Activated T-cell treated with anti-CD3 and anti-CD28 coated beads for 48 hours (primary cell): ENCODE measurements at regions not wholly inside any gene's neighbourhood (a gene's known extent, or its start where the extent isn't known, plus 50 kb on each side); places are given as distances from the start of the nearest gene placed in this dataset.

ENCODE experiments used
- DNase-seq: peaks from one replicate; pipeline ENCODE4 v3.0.0-alpha.2; 2020; ENCODE audit warnings: low read depth

DNA sequence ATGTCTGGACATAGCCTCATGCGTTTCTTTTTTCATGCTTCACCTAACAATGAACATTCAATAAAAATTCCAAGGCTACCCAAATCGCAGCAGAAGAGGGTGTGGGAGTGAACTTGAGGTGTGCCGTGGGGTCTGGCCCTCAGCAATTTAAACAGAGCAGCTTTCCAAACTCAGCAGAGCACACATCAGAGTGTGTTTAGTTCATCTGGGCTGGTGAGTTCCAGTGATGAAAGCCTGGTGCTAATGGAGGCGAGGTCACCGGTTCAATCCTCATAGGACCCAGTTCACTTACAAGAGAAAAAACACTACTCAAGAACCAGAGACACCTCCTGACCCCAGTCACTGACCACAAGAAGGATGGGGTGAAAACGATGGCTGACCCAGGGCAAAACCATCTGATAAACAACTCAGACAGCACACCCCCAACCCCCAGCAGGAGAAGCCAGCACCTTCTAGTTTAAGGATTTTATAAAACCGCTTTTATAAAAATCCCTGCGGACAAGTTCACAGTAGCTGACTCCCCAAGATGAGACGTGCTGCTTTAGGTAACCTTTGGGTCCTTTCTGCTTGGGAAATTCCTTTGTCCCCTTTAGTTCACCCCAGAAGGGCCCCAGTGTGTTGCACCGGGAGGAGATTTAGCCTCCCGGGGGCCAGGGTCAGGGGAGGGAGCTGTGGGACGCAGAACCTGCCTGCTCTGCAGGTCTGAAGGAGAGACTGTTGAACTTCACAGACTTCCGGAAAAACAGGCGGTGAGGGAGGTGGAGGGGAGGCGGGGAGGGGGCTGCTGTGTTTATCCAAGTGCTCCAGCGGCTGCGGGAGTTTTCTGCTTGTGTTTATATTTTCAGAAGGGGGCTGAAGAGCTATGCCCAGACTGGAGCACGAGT, 152.7 kb upstream of the SOX11 start:
- no peak for DNase-seq

DNA sequence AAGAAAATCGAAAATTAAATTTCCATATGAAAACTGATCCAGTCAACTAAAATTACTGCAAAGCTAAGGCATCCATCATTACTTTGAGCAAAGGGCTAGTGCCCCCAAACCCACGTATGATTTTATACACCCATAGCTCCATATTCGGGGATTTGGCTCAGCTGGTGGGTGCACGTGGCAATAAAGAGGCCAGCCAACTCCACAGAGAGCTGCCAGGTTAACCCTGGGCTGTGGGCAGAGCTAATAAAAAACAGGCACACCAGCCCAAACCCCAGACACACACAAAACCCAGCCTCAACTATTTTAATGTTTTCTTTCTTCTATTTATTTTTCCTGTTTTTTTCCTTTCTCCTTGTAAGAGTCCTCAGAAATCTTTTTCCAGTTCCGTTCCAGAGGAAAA, 151.3 kb upstream of the SOX11 start:
- no peak for DNase-seq

DNA sequence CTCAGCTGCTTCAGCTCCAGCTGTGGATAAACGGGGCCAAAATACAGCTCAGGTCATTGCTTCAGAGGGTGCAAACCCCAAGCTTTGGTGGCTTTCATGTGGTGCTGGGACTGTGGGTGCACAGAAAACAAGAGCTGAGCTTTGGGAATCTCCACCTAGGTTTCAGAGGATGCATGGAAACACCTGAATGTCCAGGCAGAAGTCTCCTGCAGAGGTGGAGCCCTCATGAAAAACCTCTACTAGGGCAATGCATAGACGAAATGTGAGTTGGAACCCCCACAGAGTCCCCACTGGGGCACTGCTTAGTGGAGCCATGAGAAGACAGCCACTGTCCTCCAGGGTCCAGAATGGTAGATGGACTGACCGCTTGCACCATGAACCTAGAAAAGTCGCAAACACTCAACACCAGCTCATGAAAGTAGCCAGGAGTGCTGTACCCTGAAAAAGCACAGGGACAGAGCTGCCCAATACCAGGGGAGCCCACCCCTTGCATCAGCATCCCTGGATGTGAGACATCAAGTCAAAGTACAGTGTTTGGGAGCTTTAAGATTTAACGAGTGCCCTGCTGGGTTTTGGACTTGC, 147.9 kb upstream of the SOX11 start:
- no peak for DNase-seq

DNA sequence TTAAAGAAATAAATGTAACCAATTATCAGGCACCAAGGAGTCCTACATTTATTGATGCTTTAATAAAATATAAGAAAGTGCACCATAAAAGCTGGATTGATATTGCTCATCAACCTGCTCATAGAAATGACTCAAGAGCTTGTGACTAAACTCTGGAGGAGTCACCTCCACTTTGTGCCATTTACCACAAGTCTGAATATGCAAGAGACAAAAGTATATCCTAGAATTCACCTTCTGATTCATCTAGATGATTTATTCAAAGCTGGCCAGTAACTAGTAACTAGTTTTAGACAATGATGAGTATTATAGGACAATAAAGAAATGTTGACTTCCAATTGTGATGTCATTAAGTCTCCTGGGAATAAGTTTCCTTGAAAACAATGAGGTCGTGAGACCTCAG, 146.0 kb upstream of the SOX11 start:
- DNase-seq = no peak

DNA sequence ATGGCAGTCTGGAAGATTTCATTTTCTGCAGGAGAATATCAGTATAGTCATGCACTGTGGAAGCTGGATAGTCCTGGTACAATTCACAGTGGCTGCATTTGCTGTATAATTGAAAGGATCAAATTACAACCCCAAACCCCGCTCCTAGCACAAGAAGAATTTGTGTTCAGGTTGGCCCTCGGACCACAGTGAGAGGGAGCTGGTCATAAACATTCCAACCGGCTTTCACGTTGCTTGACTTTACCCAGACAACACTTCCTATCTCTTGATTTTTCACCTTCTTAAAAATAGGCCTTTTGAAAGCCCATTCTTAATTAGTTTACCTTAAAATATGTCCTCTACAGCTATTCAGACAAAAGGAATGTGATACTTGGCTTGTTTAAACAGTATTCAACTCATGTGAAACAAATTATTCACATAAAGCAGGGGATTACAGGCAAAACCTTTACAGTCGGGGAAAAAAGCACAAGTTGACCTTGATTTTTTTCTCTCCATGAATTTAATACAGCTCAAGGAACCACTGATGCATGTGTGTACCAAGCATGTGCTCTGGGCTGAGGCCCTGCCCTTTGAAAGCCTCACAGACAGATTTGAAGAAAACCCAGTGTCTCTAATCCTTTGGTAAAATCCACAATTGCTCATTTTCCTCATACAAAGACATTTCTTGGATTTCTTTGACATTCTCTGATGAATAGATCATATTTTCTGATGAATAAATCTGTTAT, 143.0 kb upstream of the SOX11 start:
- DNase-seq = no peak

DNA sequence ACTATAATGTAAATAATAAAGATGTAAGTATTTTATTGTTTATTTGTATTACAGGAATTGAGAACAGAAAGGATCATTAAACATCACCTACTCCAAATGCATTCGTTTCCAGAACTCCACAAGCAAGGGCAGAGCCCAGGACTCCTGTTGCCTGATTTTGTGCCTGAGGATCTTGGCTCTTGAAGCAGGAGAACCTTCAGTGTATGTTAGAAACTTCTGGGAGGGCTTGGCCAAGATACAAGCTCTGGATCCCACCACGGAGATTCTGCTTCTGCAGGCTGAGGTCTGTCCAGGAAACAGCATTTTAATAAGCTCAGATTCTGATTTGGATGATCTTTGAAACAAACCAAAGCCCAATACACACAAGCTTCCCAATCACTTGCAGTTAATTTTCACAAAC, 142.4 kb upstream of the SOX11 start:
- no peak for DNase-seq

DNA sequence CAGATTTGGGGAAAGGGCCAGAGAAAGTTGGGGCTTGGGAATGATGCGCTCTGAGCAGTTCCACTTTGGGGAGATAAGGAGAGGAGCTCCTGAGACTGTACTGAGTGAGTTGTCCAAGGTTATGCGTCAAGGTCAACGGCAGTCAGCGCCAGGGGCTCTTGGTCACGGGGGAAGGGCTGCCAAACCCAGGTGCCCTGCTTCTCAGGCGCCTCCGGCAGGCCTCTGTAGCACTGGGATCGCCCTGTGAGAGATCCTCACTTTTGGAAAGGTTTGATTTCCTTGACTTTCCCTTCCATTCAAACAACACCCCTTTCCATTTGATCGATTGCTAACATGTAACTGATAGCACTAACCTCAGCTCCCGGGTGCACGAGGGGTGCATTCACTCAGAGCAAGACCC, 136.5 kb upstream of the SOX11 start:
- no peak for DNase-seq

DNA sequence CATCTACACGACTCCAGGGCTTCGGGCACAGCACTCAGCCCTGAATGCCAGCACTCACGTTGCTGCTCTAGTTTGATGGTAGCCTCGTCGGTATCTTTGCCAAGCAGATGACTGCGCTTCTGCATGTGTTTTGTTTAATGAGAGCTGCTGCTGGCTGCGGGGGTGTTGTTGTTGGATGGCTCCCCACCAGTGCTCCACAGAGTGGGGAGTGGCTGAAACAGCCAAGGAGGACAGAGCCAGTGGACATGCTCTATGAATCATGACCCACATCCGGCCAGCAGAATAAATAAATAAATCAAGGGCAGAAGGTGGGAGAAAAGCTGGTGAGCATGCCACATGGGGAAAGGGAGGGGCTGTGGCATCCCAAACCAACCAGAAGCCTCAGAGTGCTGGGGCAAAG, 131.2 kb upstream of the SOX11 start:
- no peak for DNase-seq

DNA sequence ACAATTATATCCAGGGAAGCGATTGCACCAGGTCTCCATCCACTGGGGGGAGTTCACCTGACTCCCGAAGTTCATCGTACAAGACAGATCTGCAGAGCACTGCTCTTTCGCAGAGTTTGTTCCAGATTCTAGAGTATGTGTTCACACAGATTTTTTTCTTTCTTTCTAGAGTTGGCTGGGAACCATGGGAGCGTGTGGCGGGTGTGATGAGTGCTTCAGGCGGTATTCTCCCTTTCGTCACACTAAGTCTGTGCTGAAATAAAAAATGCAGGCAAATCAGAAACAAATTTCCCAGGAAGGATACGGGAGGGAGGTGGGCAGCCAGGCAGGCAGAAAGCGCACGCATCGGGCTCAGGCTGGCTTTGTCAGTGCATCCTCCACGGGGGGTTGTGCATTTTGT, 129.8 kb upstream of the SOX11 start:
- DNase-seq = no peak

DNA sequence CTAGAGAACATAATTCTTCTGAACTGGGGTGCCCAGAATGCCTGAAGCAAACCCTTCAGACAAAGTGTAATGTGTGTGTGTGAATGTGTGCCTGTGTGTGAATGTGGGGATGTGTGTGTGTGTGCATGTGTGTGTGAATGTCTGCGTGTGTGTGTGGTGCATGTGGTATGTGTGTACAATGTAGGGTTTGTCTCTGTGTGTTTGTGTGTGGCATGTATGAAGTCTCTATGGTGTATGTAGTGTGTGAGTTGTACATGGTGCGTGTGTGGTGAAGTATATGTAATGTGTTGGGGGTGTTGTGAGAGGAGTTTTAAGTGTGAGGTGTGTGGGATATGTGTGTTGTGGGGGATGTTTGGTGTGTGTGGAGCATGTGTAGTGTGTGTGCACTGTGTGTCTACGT, 129.3 kb upstream of the SOX11 start:
- no peak for DNase-seq

DNA sequence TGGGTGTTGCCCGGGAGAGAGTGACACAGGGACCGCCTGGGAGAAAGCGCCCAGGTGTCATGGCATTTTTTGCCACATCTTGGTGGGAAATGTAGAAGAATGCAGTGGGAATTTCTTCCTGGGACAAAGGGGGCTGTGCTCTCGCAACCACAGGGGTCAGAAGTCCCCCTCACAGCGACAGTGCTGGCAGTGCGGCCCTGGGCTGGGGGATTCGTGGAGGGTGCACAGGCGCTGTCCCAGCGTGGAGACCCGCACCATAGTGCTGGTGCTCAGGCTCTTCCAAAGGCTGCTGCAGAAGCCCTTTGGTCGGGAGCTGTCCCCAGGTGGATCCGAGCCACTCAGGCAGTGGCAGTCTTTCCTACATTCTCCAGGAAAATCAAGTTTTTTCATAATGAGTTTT, 128.8 kb upstream of the SOX11 start:
- DNase-seq = no peak

DNA sequence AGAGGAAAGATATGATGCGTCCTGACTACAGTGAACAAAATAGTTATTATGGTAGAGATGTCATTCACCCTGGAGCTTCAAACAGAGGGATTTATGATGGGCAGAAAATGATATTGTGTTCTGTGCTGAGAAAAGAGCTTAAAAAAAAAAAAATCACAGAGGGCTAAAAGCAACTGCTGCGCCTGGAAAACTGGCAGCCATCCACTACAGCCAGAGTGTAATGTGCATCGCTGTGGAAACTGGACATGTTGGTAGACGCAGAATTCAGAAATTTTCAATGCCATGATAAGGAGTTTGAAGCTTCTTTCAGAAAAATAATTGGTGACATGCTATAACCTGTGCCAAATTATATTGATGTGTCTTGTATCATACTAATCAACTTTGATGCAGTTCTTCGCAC, 122.9 kb upstream of the SOX11 start:
- no peak for DNase-seq

DNA sequence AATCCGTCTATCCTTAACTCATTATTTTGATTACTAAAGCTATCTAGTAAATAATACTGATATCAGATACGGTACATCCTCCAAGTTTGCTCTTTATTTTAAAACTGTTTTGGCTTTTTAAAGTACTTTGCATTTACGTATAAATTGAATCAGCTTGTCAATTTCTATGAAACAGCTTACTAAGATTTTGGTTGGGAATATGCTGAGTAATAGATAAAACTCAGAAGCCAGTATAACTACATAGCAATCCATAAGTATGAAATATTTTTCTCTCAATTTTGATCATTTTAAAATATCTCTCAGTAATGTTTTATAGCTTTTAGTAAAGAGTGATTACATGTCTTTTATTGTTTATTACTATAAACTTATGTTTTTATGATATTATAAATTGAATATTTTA, 116.2 kb upstream of the SOX11 start:
- no peak for DNase-seq

DNA sequence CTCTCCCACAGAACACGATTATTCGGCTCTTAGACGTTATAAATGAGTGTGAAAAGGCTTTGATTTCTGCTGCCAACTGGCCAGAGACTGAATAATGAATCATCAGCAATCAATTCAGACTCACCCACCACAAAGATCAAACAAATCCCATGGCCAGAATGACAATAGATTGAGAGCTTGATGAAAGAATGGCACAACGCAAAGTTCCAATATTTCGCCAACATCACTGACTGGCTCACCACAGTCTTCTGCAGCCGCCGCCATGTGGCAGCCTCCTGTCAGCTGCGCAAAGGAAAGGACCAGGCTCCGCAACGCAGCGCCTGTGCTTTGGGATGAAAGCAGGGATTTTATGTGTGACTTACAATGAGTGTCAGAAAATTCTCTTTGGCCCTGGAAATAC, 104.4 kb upstream of the SOX11 start:
- DNase-seq = no peak

DNA sequence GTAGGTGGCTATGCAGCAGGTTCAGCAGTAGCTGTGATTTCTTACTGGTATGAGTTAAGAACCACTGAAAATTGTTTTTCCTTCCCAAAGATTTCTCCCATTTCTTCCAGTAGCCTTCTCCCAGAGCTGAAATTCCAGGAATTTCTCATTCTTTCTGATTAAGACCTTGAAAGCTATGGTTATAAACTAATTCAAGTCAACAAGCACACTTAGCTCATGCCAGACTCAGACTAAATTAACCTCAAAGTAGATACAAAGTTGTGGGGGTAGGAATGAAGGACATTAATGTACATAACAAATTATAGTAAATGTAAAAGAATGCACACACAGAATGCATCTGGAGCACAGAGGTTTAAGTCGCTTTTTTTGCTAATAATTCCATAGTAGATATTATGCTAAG, 103.6 kb upstream of the SOX11 start:
- no peak for DNase-seq

DNA sequence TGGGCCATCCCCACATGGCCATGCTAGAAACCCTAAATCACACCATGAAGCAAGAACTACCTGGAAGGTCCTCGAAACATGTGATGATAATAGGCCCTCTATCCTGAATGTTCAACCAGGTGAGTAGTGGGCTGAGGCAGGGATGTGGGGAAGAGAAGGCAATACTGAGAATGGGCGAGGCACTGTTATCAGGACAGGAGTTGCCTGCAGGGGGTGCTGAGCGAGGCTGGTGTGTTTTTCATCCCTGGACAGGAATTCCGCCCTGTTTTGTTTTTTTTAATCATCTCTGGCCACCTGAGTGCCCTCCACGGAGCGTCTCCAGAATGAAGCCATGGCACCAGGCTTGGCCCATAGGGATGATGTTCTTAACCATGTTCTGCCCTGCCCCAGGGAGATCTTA, 103.0 kb upstream of the SOX11 start:
- DNase-seq = no peak

DNA sequence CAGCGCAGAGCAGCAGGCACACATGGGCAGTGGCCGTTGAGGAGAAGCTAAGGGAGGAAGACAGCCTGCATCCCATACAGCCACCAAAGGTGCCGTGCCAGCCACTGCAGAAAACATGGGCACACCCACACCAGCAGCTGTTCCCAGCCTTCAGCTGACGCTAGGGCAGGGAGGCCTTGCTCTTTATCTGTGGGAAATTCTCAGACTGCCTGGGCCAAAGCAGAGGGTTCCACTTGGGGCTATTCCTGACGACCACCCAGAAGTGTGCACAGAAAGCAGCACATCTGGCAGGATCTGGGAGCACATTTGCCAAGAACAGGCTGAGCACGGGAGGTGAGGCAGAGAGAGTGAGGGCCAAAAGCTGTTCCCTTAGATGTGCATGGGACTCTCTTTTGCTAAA, 101.3 kb upstream of the SOX11 start:
- no peak for DNase-seq

DNA sequence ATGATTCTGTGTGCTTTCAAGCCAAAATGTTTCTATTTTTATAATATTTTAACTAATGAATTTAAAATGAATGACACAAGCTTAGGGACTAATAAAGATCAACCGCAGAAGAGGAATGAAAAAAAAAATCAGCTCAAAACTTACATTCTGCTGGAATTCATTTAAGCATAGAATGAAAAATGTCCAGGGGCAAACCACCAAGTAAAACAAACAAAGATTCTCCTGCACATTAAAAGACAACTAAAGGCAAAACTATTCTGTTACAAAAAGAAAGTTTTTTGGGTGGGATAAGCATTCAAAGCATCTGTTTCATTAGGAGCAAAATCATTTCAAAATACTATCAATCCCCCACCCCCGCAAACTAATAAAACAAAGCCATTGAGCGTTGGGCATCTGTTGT, 99.3 kb upstream of the SOX11 start:
- no peak for DNase-seq

DNA sequence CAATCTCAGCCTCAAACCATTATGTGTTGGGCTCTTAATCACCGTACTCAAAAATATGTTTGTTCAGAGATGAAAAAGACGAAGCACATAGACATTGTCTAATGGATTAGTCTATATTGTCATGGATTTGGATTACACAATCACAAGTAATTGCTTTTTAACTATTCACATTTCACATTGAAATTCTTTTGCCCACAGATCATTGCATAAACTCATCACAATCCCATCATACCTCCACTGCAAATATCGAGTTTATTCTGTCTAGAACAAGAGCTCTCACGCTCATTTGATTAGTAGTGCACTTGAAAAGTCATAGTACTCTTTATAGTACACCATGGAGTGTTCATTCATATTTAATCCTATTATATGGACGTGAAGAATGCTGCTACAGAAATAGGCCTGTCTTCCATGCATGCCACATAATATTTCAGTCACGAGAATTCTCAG, 97.9 kb upstream of the SOX11 start:
- no peak for DNase-seq

DNA sequence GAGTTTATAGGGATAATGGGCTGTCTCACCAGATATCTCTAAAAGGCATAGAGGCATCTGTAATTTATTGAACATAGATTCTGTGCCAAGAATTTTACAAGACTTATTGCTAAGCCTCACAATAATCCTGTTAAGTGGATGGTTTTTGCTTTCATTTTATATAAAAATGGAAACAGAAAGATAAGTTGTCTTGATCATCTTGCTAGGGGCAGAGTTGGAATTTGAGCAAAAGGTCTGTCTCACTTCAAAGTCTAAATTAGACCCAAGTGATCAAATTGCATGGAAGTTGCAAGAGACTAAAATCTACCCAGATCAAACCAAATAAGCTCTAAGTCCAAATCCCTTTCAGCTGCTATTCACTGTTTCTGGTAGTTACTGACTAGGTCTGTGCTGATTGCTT, 95.3 kb upstream of the SOX11 start:
- no peak for DNase-seq

DNA sequence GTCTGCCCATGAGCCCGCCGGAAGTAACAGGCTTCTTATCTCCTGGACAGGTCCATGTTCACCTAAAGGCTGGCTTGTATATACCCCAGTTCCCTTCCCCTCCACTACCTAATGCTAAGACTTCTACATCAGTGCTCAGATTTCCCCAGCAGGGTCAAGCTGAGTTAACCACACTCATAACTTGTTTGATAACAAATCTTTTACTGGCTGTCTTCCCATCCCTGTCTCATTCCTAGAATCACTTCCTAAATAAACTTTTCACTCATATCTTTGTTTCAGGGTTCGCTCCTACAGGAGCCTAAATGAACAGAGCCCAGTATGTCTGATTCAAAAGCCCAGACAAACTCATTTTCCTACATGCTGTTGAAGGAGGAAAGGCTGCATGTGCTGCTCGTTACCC, 94.0 kb upstream of the SOX11 start:
- DNase-seq = no peak

DNA sequence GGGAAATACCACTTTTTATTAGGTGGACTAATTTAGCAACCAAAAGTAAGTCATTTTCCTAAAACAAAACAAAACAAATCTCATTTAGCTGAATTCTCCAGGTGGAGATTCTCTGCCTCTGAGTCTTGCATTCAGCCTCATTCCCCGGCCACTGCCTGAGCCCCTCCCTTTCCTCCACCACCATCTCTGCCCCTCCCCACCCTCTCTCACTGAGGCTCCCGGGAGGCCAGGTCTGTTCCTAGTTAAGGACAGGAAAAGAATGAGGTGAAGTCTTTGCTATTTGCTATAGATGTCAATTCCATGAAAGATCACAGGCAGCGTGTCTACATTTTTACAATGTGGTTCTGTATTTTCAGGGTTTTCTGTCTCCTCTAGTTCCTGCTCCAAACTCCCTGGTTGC, 83.0 kb upstream of the SOX11 start:
- no peak for DNase-seq

DNA sequence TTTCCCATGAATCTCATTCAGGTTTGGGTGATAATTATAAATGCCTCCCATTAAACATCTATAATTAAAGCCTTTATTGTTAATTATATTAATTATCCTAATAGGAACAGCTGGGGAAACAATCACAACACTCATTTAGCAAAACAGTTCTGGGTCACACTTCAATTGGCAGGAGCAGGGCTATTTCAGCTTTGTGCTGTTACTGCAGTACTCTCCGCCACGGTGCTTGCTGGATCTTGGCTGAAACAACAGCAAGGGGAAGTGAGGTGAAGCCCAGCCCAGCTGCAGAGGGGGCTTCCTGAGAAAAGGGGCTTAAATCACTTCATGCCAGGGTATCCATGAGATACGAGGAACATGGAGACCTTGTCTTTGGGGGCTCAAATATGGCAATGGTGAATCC, 79.5 kb upstream of the SOX11 start:
- no peak for DNase-seq
